VCaP (cell line): ENCODE measurements at regions not wholly inside any gene's neighbourhood (a gene's known extent, or its start where the extent isn't known, plus 50 kb on each side); places are given as distances from the start of the nearest gene placed in this dataset.

Source experiments
- H3K27ac ChIP-seq: fragments of 450-650 bp; 2 replicates; pipeline ENCODE4 v1.5.1; 2017
- CTCF ChIP-seq: fragments of 450-650 bp; conservative IDR thresholded peaks from 2 replicates; pipeline ENCODE4 v1.5.1; 2017; ENCODE audit warnings: mild to moderate bottlenecking, moderate library complexity

- no peak overlapping the region for H3K27ac ChIP-seq
- no peak for TF ChIP-seq CTCF
These were observed 61.8 kb upstream of the LHCGR start for GRCh38 chr2:48817355-48817754.

GRCh38 chr2:48812416-48812815 lies 56.9 kb upstream of the LHCGR start:
- TF ChIP-seq CTCF: no peak
- no peak overlapping the region for H3K27ac ChIP-seq

- no peak for TF ChIP-seq CTCF
- H3K27ac ChIP-seq: no peak overlapping the region
These were observed 52.8 kb upstream of the LHCGR start for GRCh38 chr2:48808311-48808710.
